ENCODE measurements at regions not wholly inside any gene's neighbourhood (a gene's known extent, or its start where the extent isn't known, plus 50 kb on each side); places are given as distances from the start of the nearest gene placed in this dataset.

GRCh38 chr10:128373071-128373749 is 247.0 kb upstream of the MKI67 start:
- no peak overlapping the region for H3K27ac ChIP-seq (ENCODE audit: low read length)

GRCh38 chr10:128373831-128374230 is 247.6 kb upstream of the MKI67 start:
- Histone ChIP-seq H4K20me1 (ENCODE audit: insufficient read depth) (no peaks in the 10 kb centered on the region), H3K9me2 (ENCODE audit: insufficient read depth, low read length) (no peaks in the 10 kb centered on the region), H3K9ac (ENCODE audit: low read length) (no peak overlapping the region), H3F3A (ENCODE audit: insufficient read depth, low read length, poor library complexity, severe bottlenecking) (no peaks in the 10 kb centered on the region), H3K27ac (ENCODE audit: low read length) (no peak overlapping the region), H3K36me3 (ENCODE audit: insufficient read depth, low read length) (no peaks in the 10 kb centered on the region), H3K4me3 (ENCODE audit: low read length) (no peak overlapping the region), H3K79me2 (replicated peaks; ENCODE audit: insufficient read depth, low read length) (no peaks in the 10 kb centered on the region), H3K27me3 (ENCODE audit: insufficient read depth, low read depth, low read length) (no peaks in the 10 kb centered on the region), H3K9me3 (ENCODE audit: low read length) (no peaks in the 10 kb centered on the region), H3K4me2 (ENCODE audit: low read length) (no peak overlapping the region), H2AFZ (ENCODE audit: low read depth, low read length) (no peak overlapping the region)
- TF ChIP-seq, protein P1, sequence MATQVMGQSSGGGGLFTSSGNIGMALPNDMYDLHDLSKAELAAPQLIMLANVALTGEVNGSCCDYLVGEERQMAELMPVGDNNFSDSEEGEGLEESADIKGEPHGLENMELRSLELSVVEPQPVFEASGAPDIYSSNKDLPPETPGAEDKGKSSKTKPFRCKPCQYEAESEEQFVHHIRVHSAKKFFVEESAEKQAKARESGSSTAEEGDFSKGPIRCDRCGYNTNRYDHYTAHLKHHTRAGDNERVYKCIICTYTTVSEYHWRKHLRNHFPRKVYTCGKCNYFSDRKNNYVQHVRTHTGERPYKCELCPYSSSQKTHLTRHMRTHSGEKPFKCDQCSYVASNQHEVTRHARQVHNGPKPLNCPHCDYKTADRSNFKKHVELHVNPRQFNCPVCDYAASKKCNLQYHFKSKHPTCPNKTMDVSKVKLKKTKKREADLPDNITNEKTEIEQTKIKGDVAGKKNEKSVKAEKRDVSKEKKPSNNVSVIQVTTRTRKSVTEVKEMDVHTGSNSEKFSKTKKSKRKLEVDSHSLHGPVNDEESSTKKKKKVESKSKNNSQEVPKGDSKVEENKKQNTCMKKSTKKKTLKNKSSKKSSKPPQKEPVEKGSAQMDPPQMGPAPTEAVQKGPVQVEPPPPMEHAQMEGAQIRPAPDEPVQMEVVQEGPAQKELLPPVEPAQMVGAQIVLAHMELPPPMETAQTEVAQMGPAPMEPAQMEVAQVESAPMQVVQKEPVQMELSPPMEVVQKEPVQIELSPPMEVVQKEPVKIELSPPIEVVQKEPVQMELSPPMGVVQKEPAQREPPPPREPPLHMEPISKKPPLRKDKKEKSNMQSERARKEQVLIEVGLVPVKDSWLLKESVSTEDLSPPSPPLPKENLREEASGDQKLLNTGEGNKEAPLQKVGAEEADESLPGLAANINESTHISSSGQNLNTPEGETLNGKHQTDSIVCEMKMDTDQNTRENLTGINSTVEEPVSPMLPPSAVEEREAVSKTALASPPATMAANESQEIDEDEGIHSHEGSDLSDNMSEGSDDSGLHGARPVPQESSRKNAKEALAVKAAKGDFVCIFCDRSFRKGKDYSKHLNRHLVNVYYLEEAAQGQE (IDR thresholded peaks at IDR 0.05; ENCODE audit: borderline replicate concordance): no peak
- no peak for TF ChIP-seq RAD21 (conservative IDR thresholded peaks at IDR 0.05)
- TF ChIP-seq SMC3 (conservative IDR thresholded peaks at IDR 0.05; ENCODE audit: poor library complexity): no peak
- no peak for TF ChIP-seq TAF1 (IDR thresholded peaks at IDR 0.05; ENCODE audit: low read depth)
- no peak for TF ChIP-seq EP300 (conservative IDR thresholded peaks at IDR 0.05; ENCODE audit: poor library complexity, severe bottlenecking)
- TF ChIP-seq EZH2 (IDR thresholded peaks at IDR 0.05; ENCODE audit: borderline replicate concordance, insufficient read depth, low read length, poor library complexity, severe bottlenecking): no peak

More at GRCh38 chr10:128373071-128373749, 247.0 kb upstream of the MKI67 start:
- Histone ChIP-seq H3K4me3 (ENCODE audit: low read length) (no peak overlapping the region), H2AFZ (ENCODE audit: low read depth, low read length) (no peak overlapping the region), H3K9me3 (ENCODE audit: low read length) (no peaks in the 10 kb centered on the region), H3F3A (ENCODE audit: insufficient read depth, low read length, poor library complexity, severe bottlenecking) (no peaks in the 10 kb centered on the region), H3K36me3 (ENCODE audit: insufficient read depth, low read length) (no peaks in the 10 kb centered on the region), H3K9me2 (ENCODE audit: insufficient read depth, low read length) (no peaks in the 10 kb centered on the region), H4K20me1 (ENCODE audit: insufficient read depth) (no peaks in the 10 kb centered on the region), H3K27me3 (ENCODE audit: insufficient read depth, low read depth, low read length) (no peaks in the 10 kb centered on the region), H3K79me2 (replicated peaks; ENCODE audit: insufficient read depth, low read length) (no peaks in the 10 kb centered on the region), H3K4me2 (ENCODE audit: low read length) (no peak overlapping the region), H3K9ac (ENCODE audit: low read length) (no peak overlapping the region)
- TF ChIP-seq SMC3 (conservative IDR thresholded peaks at IDR 0.05; ENCODE audit: poor library complexity): no peak
- no peak for TF ChIP-seq POLR2AphosphoS5 (IDR thresholded peaks at IDR 0.05)
- TF ChIP-seq EP300 (conservative IDR thresholded peaks at IDR 0.05; ENCODE audit: poor library complexity, severe bottlenecking): no peak
- no peak for TF ChIP-seq EZH2 (IDR thresholded peaks at IDR 0.05; ENCODE audit: borderline replicate concordance, insufficient read depth, low read length, poor library complexity, severe bottlenecking)
- no peak for TF ChIP-seq MXI1 (conservative IDR thresholded peaks at IDR 0.05; ENCODE audit: poor library complexity, severe bottlenecking)
- TF ChIP-seq, protein P1 (IDR thresholded peaks at IDR 0.05; ENCODE audit: borderline replicate concordance): no peak
- no peak for TF ChIP-seq RAD21 (conservative IDR thresholded peaks at IDR 0.05)
- TF ChIP-seq CTCF (IDR thresholded peaks at IDR 0.05; ENCODE audit: poor library complexity, severe bottlenecking): no peak
- no peak for TF ChIP-seq TAF1 (IDR thresholded peaks at IDR 0.05; ENCODE audit: low read depth)
